HG03095 (cell line): ENCODE measurements at regions not wholly inside any gene's neighbourhood (a gene's known extent, or its start where the extent isn't known, plus 50 kb on each side); places are given as distances from the start of the nearest gene placed in this dataset.

Experiments used
- ATAC-seq: cut with Tn5 transposase; IDR thresholded peaks from one replicate; pipeline ENCODE4 v1.9.1; 2021; ENCODE audit warnings: moderate library complexity; ENCODE audit not compliant: unreplicated experiment

DNA sequence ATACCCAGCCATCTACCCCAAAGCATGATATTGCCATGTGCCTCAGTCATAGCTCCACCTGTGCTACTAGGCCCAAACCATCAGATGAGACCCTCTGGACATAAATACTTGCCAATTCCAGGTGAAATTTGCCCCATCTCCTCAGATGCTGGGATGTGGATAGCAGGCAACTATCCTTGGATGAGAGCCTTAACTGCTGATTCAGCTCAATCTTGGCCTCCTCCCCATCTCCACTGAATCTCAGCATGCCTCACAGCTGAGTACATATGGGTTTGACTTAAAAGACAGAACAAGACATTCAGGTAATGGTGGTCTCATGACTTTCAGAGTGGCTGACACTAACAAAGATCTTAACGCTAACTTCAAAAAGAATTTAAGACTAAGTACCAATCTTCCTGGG lies 50.8 kb upstream of the KLHL13 start:
- no peak for ATAC-seq

DNA sequence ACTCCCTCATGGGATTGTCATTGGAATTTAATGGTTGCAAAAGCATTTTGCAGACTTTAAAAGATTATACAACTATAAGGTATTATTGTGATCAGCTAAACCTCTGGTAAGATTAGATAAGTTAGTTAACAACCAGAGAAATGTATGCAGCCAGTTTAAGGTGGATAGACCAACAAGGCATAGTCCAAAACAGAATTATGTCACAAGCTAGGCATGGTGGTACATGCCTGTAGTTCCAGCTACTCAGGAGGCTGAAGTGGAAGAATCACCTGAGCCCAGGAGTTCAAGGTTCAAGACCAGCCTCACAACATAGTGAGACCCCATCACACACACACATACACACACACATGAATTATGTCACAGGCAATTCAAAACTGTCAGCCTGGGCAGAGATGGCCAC lies 54.7 kb upstream of the KLHL13 start:
- ATAC-seq: no peak

DNA sequence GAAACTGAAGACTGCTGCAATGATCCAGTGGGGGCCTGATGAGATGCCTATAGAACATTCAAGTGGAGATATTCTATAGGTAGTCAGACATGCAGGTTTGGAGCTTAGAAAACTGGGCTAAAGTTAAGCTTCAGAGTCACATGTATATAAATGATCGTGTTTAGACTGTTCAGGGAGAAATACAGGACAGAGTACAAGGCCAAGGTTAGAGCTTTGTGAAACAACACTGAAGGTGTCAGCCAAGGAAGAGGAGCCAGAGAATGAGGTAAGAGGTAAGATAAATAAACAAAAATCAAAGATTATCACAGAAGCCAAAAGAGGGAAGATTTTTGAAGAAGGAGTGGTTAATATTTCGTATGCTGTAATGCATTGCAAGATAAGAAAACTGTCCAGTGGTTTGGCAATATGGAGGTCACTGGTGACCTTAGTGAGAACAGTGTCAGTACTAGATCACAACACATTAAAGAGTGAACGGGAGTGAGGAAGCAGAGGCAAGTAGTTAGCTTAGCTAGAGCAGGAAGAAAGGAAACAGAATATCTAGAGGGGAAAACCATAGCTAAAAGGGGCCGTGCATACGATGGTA lies 58.0 kb upstream of the KLHL13 start:
- ATAC-seq: no peak

DNA sequence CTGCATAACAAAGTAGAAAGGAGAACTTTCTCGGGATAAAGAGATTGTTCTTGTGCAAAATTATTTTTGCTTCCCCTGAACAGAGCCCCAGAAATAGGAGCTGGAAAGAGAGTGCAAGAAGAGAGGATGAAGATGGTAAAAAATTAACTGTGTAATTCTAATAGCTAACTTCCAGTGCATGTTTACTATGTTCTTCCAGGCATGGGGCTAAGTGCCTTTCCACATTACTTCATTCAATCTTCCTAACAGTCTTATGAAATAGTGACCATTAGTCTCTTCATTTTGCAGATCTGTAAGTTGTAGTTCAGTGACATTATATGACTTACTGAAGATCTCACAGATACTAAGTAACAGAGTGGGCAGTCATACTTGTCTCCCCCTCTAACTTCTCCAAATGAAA lies 61.1 kb upstream of the KLHL13 start:
- ATAC-seq: no peak

DNA sequence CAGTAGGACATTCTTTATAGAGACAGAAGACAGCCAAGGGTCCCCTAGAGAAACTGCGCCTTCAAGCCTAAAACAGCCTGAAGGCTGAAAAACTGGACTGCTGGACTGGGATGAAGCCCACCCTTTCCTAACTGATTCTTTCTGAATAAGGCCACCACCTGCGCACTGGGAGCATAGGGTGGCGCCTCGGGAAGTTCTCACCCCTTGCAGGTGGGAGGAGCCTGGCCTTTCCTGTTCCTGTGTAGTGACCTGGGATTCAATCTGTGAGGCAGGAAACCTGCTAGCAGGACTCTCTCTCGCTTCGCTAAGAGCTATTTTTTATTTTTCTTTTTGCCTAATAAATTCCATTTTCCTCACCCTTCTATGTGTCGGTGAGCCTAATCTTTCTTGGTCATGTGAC lies 61.8 kb upstream of the KLHL13 start:
- ATAC-seq: no peak

DNA sequence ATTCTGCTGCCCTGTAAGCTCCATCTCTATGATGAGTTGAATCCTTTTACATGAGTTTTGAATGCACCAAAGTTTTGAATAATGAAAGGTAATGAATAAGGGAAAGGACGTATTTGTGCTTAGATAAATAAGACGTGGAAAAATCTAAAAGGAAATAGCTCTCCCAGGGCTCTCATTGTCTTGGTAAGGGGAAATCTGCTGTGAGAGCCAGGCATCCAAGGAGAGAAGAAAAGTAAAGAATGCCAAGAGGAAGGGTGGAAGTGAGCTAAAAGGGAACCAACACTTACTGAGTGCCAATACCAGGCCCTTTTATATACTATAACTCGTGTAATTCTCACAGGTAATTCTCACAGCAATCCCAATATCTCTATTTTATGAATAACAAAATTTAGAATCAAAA lies 62.6 kb upstream of the KLHL13 start:
- ATAC-seq: no peak

DNA sequence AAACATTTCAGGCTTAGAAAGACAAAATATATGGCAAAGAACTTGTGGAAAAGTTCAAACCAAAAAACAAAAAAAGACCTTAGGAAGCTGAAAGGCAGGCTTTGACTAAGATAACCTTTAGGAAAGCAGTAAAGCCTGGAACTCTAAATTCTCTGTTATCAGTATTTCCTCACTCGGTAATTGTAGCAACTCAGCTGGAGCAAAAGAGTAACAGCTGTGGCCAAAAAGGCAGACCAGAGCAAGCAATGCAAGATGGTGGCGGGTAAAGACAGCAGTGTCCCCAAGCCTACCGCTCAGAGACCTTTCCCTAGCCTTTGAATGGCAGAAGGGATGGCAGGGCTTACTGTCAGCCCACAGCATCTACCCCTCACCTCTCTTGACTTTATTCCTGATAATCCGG lies 63.1 kb upstream of the KLHL13 start:
- ATAC-seq: no peak

DNA sequence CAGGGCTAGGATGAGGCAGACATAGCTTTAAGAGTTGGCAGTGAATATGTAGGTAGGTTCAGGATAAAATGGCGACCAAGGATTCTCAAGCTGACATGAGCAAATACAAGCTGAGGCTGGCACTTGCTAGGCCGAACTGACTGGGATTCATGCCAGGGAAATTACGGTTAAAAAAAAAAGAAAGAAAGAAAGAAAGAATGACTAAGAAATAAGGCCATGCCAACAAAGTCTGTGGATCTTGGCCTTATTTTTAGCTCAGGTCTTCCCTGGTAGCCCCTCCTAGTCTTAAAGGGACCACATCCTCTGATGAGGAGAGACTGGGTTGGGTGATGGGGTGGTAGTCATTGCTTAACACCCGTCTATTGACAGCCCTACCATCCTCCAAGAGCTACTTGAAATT lies 64.4 kb upstream of the KLHL13 start:
- no peak for ATAC-seq

DNA sequence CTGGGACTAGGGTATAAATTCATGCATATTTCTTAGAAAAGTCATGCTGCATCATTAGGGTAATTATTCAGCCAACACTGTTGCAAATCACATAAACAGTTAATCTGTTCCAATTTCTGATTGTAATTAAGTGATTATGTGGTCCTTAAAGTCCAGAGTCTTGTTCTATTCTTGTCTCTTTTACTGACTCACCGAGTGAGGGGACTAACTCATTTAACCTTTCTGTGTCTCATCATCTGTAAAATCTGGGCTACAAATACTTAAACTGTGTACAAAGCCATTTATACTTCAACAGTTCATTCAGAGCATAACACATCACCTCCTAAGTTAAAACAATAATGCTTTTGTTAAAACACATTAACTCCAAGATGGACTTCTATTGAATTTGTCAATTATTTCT lies 65.4 kb upstream of the KLHL13 start:
- no peak for ATAC-seq

DNA sequence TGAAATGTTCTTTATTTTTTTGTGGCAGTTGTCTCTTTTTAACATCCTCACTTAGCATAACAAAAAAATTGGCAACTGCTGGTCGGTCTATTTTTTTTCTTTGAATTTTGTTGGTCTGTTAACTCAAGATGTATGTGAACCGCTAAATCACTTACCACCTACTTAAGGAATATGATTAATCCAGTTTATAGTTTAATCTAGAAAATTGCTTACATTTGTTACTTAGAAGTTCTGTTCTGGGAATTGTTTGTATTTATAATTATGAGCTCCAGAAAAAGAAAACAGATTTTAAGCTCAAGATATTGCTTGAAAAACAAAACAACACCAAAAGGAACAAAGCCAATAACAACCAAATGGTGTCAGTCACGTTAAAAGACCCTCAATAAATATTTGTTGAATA lies 66.1 kb upstream of the KLHL13 start:
- ATAC-seq: no peak

DNA sequence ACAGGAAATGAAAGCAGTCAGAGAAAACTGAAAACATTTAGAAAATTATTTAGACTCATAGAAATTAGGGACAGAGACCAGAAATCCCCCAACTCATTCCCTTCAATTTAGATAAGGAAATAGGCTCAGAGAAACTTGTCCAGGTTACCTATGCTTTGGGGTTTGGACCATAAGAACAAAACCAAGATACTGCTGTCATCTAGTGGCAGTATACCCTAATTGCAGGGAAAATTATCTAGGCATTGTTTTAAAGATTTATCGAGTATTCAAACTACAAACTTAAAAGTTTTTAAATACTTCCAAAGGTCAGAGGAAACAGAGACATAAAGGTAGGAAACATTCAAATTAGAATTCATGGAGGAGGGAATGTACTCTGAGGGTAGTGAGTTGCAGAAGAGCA lies 67.0 kb upstream of the KLHL13 start:
- ATAC-seq: no peak

DNA sequence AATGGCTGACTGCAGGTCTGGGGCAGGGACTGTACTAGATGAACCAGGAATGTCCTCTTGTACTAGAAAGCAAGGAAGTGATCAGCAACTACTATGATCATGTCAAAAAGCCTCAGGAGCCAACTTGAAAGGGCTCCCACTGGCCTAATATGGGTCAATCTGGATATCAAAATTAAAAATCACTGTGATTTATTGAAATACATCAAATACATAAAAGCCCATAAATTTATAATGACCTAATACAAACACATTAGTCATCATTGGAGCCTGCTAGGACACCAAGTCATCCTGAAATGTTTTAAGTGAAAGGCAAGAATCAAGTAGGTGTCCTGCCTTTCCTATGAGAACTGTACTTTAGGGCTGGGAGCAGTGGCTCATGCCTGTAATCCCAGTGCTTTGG lies 70.5 kb upstream of the KLHL13 start:
- ATAC-seq: no peak

DNA sequence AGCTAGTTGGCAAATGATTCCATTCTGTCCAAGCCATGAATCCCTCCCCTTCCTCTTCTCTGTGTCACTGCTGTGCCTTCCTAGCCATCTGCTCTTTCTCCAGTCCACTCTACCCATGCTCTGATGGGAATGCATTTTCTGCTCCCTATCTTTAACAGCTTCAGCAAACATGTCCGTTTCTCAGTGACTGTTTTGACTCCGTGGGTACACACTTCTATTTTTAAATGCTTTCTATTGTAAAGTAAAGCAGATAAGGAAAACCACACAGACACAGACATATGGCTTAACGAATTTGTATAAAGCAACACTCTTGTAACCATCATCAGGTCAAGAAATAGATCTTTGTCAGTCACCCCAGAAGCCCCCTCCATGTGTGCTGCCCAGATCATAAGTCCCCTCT lies 72.4 kb upstream of the KLHL13 start:
- no peak for ATAC-seq

DNA sequence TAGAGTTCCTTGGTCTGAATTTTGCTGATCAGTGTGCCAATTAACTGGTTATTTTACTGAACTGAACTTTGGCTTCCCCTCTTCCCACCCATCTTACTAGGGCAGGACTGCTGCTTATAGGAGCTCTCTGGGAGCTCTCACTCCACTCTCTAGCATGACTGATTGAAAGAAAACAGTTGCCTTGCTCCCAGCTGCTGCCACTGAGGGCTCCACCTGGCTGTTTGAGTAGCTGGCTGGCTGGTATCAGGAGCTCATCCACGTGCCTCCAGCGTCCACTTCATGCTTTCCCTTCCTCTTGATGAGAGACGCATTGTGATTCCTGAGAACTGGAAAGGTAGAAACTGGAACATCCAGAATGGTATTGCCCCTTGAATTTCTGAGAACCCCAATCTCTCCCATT lies 73.0 kb upstream of the KLHL13 start:
- no peak for ATAC-seq

DNA sequence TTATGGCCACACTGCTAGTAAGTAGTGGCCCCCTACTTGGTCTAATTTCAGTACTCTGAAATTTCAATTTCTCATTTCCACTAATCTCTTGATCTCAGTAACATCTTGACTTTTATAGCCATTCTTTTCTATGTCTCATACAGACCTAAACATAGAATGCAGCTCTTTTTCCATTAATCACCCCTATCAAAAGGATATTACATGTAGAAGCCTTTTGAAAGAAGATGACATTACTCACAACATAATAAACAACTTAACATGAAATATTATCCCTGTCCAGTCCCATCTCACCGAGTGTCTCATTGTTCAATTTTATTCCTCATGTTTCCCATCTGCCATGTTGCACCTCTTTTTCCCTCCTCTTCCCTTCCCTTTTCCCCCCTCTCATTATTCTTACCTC lies 81.1 kb upstream of the KLHL13 start:
- no peak for ATAC-seq

DNA sequence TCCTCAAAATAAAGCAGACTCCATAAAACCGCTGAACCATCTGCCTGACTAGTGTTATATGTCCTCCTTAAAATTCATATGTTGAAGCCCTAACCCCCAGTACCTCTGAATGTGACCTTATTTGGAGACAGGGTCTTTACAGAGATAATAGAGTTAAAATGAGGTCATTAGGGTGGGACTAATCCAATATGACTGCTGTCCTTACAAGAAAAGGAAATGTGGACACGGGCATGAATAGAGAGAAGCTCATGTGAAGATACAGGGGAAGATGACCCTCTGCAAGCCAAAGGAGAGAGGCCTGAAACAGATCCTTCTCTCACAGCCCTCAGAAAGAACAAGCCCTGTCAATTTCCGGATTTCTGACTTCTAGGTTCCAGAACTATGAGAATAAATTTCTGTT lies 82.0 kb upstream of the KLHL13 start:
- no peak for ATAC-seq

DNA sequence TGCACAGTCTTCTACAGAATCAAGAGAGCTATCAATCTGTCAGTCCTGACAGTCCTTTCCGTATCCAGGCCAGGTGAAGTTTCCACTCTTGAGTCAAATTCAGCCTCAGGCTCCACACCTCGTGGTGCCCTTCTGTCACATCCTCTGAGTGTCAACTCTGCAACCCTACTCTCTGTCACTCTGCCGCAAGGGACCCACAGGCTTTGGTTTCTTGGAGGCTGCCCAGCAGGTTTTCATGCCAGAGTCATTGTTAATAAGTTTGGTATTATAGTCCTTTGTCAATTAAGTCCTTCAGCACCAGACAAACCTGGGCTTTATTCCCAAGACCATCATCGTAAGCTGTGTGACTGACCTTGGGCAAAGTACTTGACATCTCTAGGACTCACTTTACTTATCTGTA lies 83.4 kb upstream of the KLHL13 start:
- ATAC-seq: no peak

DNA sequence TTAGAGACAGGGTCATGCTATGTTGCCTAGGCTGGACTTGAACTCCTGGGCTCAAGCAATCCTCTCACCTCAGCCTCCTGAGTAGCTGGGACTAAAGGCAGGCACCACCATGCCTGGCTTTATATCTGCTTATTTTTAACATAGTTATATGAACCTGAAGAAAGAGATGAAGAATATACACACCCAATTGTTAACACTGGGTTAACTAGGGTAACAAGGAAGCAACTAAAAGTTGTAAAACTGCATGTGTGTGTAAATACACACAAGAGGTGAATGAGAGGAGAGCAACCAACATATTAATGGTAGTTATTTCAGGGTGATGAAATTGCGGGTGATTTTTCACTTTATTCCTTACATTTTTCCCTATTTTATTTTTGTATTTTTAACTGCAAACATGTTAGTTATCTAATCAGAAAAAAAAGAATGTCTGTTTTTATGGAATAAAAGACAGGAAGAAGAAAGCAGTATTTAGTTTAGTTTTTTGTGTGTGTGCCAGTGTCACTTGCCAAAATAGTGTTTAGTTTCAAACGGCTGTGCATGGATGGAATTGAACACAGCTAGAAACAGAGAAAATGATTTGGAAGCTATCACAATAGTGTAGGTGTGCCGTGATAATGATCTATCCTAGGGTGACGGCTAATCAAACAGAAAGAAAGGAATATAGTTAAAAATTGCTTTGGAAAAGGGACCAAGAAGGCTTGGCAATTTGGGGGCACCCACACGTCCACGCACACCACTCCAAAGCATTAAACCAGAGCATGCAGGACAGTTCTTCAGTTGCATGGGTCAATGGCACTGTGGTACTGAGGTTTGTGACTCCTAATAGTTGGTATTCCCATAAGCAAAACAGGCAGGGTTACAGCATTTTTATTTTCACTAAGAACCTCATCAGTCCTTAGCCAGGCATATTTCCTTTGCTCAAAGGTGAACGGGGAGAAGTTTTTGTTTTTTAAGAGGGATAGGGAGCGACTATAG lies 89.1 kb upstream of the KLHL13 start:
- no peak for ATAC-seq

DNA sequence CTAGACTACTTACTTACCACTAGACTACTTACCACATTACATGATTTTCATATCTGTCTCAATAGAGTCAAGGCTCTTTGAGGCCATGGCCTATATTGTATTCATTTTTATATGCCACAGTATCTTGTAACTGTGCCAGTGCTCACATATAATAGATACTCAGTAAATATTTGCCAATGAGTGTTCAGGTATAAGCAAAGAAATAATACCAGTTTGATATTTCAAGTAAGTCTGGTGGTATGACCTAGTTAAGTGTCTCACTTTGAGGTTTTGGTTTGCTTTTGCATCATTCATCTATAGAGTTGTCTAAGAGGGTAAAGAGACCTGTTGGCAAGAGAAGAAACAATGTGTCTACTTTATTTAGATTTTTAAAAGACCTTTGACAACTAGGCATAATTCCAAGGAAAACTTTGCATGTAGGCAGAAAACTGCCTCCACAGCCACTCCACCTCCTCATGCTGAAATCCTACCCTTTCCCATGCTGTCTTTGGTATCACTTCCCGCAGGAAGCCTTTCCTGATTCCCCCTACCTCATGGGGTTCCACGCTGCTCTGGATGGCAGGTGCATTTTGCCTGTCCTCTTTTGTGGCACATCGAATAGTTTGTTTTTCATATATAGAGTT lies 91.3 kb upstream of the KLHL13 start:
- ATAC-seq: no peak

DNA sequence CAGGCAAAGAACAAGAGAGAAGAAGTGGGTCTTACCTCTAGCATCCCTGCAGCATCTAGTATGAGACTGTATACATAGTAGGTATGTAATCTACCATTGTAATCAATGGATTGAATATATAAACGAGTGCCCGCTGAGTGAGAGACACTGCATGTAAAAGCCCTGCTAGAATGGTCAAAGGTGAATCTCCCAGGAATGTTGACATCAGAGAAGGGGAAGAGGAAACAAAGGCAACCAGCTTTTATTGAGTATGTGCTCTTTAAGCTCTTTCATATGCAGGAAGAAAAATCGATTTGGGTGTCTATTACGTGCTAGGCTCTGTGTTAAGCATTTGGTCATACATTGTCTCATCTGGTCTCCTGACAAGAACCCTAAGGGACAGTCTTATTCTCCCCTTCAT lies 91.9 kb upstream of the KLHL13 start:
- no peak for ATAC-seq

DNA sequence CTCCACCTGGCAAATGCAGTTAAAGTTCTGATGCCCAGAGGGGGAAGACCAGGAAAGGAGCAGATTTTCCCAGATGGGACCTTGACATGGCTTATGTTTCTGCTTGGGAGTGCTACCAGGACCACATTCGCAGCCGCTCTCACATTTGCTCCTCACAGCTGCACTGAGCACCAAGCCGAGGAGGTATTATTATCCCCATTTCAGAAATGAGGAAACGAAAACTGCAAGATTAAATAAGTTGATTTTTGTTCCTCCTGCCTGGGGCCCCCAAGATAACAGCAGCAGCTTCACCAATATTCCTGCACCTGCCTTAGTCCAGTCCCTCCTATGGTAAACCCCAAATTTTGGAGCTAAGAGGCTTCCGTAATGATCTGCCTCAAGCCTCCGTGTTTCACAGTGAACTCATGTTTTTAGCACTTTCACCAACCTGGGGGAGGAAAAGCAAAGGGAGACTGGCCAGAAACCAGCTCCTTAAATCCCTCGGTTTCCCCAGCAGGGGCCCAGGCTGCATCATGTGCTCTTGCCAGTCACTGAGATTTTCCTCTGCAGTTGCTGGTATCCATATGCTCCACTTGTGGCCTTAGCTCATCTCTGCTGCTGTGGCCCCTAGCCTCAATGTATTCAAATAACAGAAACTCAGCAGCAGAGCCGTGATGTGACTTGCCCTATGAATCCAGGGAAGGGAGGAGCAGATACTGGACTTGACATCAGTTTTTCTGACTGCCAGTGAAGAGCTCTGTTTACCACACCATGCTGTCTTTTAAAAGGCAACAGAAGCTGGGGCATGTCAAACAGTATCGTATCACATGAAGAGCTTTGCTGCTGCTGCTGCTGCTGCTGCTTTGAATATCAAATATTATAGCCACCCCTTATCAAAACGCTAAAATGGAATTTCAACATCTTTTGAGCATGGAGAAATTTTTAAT lies 95.5 kb upstream of the KLHL13 start:
- peak; percentile 56 for ATAC-seq
